ENCODE measurements at regions not wholly inside any gene's neighbourhood (a gene's known extent, or its start where the extent isn't known, plus 50 kb on each side); places are given as distances from the start of the nearest gene placed in this dataset.

DNA sequence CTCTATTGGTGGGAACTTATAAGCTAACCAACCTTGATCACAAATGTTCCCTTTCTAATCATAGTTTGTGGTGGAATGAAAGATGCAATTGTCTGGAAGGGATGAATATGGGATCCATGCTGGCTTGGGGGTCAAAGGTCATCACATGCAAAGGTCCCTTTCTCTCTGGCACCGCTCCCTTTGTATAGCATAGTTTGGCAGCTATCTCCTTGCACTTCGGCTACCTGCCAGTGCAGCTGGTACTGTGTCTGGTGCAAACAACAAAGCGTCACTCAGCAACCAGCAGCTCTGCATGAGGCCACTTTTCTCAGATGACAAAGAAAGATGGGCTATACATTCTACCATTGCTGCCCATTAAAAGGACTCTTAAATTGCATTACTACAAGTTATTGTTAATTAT, 188.2 kb upstream of the NFIA start:
- ChIA-PET POLR2A (no interaction called here), CTCF (no interaction called here)
- Histone ChIP-seq H3K36me3 (ENCODE audit: control insufficient read depth, insufficient read depth, low read length) (no peaks in the 10 kb centered on the region), H3K27me3 (ENCODE audit: control insufficient read depth, insufficient read depth, low read length) (0 out of 2 replicates have a peak, but pooled peaks cover 3% of the 10 kb centered on the region), H3K4me3 (ENCODE audit: low read depth, low read length) (no peak overlapping the region)
- no peak for DNase-seq (ENCODE audit: low read depth)
- TF ChIP-seq CTCF (IDR thresholded peaks at IDR 0.05; ENCODE audit: insufficient read depth, low read depth, low read length) = no peak

GRCh38 chr1:60893136-60893930, 189.0 kb upstream of the NFIA start:
- POLR2A ChIA-PET = no interaction called here
- no peaks in the 10 kb centered on the region for H3K36me3 ChIP-seq (ENCODE audit: control insufficient read depth, insufficient read depth, low read length)
- no peak overlapping the region for H3K4me3 ChIP-seq (ENCODE audit: low read depth, low read length)
- no peak for TF ChIP-seq CTCF (IDR thresholded peaks at IDR 0.05; ENCODE audit: insufficient read depth, low read depth, low read length)
- H3K27me3 ChIP-seq (ENCODE audit: control insufficient read depth, insufficient read depth, low read length) = 0 out of 2 replicates have a peak, but pooled peaks cover 3% of the 10 kb centered on the region
- no peak for DNase-seq (ENCODE audit: low read depth)
- CTCF ChIA-PET = interaction anchor here (0.9 kb wide), 1 partner anchor 946 kb away, joined by 3 read pairs; no protein-coding TSS in a partner anchor

- POLR2A ChIA-PET = no interaction called here
- Histone ChIP-seq H3K4me3 (ENCODE audit: low read depth, low read length) (no peak overlapping the region), H3K36me3 (ENCODE audit: control insufficient read depth, insufficient read depth, low read length) (no peaks in the 10 kb centered on the region), H3K27me3 (ENCODE audit: control insufficient read depth, insufficient read depth, low read length) (0 out of 2 replicates have a peak, but pooled peaks cover 3% of the 10 kb centered on the region)
- TF ChIP-seq CTCF (IDR thresholded peaks at IDR 0.05; ENCODE audit: insufficient read depth, low read depth, low read length) = no peak
- DNase-seq (ENCODE audit: low read depth) = no peak
- CTCF ChIA-PET = no interaction called here
These were observed 190.6 kb upstream of the NFIA start for GRCh38 chr1:60891765-60892164.

- POLR2A ChIA-PET = no interaction called here
- TF ChIP-seq CTCF (IDR thresholded peaks at IDR 0.05; ENCODE audit: insufficient read depth, low read depth, low read length) = no peak
- Histone ChIP-seq H3K4me3 (ENCODE audit: low read depth, low read length) (no peak overlapping the region), H3K36me3 (ENCODE audit: control insufficient read depth, insufficient read depth, low read length) (no peaks in the 10 kb centered on the region), H3K27me3 (ENCODE audit: control insufficient read depth, insufficient read depth, low read length) (0 out of 2 replicates have a peak, but pooled peaks cover 3% of the 10 kb centered on the region)
- CTCF ChIA-PET = interaction anchor here (1.4 kb wide), 1 partner anchor 11 kb away, joined by 3 read pairs; no protein-coding TSS in a partner anchor
- no peak for DNase-seq (ENCODE audit: low read depth)
These were observed 191.1 kb upstream of the NFIA start for GRCh38 chr1:60891281-60891680.

DNA sequence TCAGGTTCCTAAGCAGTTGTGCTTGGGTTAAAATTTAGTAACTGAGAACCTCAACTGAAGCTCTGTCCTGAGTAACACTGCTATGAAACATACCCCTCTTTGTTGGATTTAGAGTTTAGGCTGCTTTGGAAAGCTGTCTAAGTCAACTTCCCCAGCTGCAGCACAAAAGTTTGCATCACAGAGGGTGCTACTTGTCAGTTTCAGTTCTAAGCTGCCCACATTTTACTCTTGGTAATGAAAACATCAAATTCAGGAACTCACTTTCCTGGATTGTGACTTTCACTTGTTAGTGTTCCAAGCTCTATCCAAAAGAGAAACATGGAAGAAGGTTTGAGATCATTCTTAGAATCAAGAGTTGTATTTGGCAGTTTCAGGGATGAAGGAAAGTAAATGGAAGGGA, 191.7 kb upstream of the NFIA start:
- ChIA-PET CTCF (interaction anchor here (1.4 kb wide), 1 partner anchor 12 kb away, joined by 3 read pairs; no protein-coding TSS in a partner anchor), POLR2A (no interaction called here)

More for the DNA sequence above, 191.7 kb upstream of the NFIA start:
- Histone ChIP-seq H3K4me3 (ENCODE audit: low read depth, low read length) (no peak overlapping the region), H3K36me3 (ENCODE audit: control insufficient read depth, insufficient read depth, low read length) (no peaks in the 10 kb centered on the region), H3K27me3 (ENCODE audit: control insufficient read depth, insufficient read depth, low read length) (0 out of 2 replicates have a peak, but pooled peaks cover 3% of the 10 kb centered on the region)
- no peak for TF ChIP-seq CTCF (IDR thresholded peaks at IDR 0.05; ENCODE audit: insufficient read depth, low read depth, low read length)
- DNase-seq (ENCODE audit: low read depth) = no peak
